ENCODE measurements at regions not wholly inside any gene's neighbourhood (a gene's known extent, or its start where the extent isn't known, plus 50 kb on each side); places are given as distances from the start of the nearest gene placed in this dataset.
"Not testable (repeated sequence)": the region's sequence is repeated elsewhere in the genome, so short reads cannot be mapped to it uniquely, and the experiment has no call there.

DNA sequence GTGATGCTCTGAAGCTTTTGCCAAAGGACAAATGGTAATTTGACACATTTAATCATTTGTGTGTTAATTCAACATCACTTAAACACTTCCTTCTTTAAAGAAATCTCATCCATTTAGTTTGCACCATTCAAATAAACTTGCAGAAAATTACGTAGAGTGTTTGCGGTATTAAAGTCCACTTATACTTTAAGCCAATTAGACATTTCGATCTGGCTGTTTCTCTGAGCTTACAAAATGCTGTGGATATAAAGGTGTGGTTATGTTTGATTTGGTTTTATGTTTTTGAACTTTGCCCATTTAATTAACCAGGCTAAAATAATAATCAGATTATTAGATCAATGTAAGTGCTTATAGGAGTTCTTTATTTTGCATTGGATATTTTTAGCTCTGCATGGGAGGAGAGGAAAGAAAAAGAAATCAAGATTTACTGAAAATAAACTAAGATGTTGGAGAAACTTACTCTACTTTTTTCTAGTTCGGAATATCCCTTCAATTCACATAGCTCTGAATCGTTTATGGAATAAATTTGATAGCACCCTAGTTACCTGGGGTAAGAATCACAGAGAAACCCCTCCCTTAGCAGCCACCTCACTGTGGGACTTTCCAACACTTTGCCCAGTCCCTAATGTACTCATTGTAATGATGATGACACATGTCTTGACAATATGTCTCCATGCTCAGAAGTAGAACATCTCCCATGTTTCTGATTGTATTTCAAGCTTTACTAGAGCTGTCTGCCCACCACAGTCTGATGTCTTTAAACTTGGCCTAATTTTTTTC, 268.0 kb downstream of the BTG1 start:
- no peak for DNase-seq (ENCODE audit: low spot score)
- CTCF ChIA-PET = interaction anchor here (0.6 kb wide), 1 partner anchor 66 kb away, joined by 4 read pairs; no protein-coding TSS in a partner anchor
- H3K27ac ChIP-seq = no peak overlapping the region
- TF ChIP-seq, protein P1, sequence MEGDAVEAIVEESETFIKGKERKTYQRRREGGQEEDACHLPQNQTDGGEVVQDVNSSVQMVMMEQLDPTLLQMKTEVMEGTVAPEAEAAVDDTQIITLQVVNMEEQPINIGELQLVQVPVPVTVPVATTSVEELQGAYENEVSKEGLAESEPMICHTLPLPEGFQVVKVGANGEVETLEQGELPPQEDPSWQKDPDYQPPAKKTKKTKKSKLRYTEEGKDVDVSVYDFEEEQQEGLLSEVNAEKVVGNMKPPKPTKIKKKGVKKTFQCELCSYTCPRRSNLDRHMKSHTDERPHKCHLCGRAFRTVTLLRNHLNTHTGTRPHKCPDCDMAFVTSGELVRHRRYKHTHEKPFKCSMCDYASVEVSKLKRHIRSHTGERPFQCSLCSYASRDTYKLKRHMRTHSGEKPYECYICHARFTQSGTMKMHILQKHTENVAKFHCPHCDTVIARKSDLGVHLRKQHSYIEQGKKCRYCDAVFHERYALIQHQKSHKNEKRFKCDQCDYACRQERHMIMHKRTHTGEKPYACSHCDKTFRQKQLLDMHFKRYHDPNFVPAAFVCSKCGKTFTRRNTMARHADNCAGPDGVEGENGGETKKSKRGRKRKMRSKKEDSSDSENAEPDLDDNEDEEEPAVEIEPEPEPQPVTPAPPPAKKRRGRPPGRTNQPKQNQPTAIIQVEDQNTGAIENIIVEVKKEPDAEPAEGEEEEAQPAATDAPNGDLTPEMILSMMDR (conservative IDR thresholded peaks at IDR 0.05; ENCODE audit: low read depth) = no peak
- POLR2A ChIA-PET (ENCODE audit: low non-redundant PET) = no interaction called here

DNA sequence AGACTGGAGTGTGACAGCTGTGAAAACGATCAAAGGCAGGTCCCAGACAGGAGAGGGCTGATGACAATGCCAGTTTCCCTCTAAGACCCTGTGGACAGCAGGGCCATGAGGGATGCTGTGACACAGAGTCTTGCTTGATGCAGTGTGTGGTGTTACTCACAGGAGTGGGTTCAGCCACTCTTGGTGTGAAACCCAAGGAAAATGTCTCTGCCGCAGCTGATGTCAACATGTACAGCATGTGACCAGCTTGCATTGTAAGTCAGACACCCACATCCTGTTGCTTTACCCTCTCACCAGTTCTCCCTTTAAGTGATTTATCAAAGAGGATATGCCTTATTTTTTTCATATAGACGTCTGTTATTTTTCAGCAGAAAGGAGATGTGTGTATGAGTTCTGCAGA, 268.6 kb downstream of the BTG1 start:
- POLR2A ChIA-PET (ENCODE audit: low non-redundant PET) = no interaction called here

DNA sequence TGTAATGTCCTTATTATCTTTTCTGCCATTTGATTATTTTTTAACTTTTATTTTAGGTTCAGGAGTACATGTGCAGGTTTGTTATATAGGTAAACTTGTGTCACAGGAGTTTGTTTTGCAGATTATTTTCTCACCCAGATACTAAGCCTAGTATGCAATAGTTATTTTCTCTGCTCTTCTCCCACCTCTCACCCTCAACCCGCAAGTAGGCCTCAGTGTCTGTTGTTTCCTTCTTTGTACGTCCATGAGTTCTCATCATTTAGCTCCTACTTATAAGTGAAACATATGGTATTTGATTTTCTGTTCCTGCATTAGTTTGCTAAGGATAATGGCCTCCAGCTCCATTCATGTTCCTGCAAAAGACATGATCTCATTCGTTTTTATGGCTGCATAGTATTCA, 270.0 kb downstream of the BTG1 start:
- H3K27ac ChIP-seq; POLR2A ChIA-PET (ENCODE audit: low non-redundant PET); DNase-seq (ENCODE audit: low spot score): not testable (repeated sequence)
- CTCF ChIA-PET = interaction anchor here (0.6 to 0.8 kb wide), 2 partner anchors 9 to 249 kb away, joined by 3 read pairs; no protein-coding TSS in a partner anchor

More for the DNA sequence above, 268.6 kb downstream of the BTG1 start:
- DNase-seq (ENCODE audit: low spot score) = no peak
- CTCF ChIA-PET = interaction anchor here (0.6 kb wide), 1 partner anchor 66 kb away, joined by 4 read pairs; no protein-coding TSS in a partner anchor
- TF ChIP-seq, protein P1 (conservative IDR thresholded peaks at IDR 0.05; ENCODE audit: low read depth) = no peak
- no peak overlapping the region for H3K27ac ChIP-seq

DNA sequence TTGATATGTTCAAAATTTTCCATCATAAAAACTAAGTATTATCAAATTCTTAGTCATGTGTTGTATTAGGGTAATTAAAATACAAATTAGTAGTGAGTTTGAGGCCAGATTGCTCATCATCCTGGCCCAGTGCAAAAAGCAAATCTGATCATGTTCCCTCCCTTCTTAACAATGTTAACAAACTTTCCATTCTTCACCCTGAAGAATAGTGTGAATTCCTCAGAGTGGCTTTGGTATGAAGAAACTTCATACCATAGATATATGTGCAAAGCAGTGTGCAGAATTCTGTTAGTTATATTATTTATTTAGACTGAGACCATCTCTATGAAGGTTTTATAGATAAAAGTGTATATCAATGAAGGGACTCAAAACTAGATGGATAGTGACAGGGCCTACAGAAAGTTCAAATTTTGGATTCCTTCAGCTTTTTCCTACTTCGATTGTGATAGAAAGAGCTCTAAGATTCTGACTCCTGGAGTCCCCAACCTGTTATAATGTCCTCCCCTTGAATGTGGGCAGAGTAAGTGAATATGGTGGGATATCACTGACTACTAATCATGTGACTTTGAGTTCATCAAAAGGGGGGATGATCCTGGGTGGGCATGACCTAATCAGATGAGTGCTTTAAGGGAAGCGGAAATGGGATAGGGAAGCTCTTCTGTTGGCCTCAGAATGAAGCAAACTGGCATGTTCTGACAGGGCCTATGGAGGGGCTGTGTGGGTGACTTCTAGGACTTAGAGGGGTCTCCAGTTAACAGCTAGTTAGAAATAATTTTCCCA, 271.4 kb downstream of the BTG1 start:
- no peak for DNase-seq (ENCODE audit: low spot score)
- POLR2A ChIA-PET (ENCODE audit: low non-redundant PET) = no interaction called here
- CTCF ChIA-PET = no interaction called here
- H3K27ac ChIP-seq = no peak overlapping the region
- TF ChIP-seq, protein P1 (conservative IDR thresholded peaks at IDR 0.05; ENCODE audit: low read depth) = no peak

DNA sequence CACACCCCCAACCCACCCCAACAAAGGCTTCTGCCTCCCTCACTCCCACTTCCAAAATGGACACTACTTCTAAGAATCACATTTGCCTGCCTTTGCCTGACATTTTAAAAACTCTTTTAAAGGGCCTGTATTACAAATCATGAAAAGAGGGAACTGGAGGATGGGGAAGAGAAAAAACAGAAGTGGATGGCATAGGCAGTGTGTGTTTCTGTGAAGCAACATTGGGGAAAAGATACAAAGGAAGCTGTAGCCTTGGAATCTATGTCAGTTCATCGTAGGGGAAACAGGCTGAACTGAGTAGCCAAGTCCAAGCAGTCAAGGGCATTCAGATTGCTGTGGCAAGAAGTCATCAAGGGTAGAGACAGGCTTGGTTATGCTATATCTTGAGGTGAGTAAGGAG, 273.9 kb downstream of the BTG1 start:
- CTCF ChIA-PET = no interaction called here
- no peak for DNase-seq (ENCODE audit: low spot score)
- H3K27ac ChIP-seq = no peak overlapping the region
- POLR2A ChIA-PET (ENCODE audit: low non-redundant PET) = no interaction called here
- TF ChIP-seq, protein P1 (conservative IDR thresholded peaks at IDR 0.05; ENCODE audit: low read depth) = no peak

DNA sequence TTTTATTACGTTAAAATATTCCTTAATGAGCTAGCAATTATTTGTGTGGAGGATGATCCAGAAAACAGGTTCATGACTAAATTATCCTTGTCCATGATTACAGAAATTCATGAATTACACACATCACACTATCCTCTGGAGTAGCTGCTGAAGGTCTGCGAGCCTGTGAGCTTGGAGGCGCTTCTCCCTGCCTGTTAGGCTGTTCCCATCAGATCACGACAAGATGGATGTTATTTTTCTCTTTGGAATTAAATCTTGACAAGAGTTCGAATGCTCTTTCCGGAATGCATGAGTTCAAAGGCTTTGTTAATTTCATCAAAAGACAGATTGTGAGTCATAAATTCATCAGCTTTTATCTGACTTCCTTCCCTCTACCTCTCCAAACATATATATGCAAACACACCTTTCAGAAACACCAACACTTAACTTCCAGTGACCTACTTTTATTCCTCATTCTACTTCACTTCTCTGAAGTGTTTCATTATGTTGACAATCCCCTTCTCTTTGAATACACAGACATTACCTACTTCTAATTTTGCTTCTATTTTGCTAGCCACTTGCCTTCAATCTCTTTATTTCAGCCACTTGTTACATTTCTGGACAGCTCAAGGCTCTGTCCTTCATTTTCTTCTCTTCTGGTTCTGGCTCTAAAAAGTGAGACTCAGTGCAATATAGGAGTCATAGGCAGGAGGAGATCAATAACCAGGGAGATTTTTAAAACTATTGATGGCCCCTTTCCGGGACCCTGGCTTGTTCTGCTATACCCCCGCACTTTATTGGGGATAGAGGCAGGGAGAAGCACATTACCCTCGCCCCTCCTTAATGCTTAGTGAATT, 274.6 kb downstream of the BTG1 start:
- POLR2A ChIA-PET (ENCODE audit: low non-redundant PET) = no interaction called here
- CTCF ChIA-PET = no interaction called here
- DNase-seq (ENCODE audit: low spot score) = no peak
- TF ChIP-seq, protein P1 (conservative IDR thresholded peaks at IDR 0.05; ENCODE audit: low read depth) = no peak
- no peak overlapping the region for H3K27ac ChIP-seq

Data from RWPE1 (cell line).